RPMI7951 (cell line): ENCODE measurements at regions not wholly inside any gene's neighbourhood (a gene's known extent, or its start where the extent isn't known, plus 50 kb on each side); places are given as distances from the start of the nearest gene placed in this dataset.

Experiments
- DNase-seq: peaks from one replicate; pipeline ENCODE4 v3.0.0-alpha.2; 2012; ENCODE audit warnings: low read depth

- peak; percentile 26 for DNase-seq
Measured at GRCh38 chr2:234640657-234641056, 143.8 kb upstream of the ARL4C start.

- DNase-seq, result no peak
Measured at GRCh38 chr2:234638966-234639365, 142.1 kb upstream of the ARL4C start.

GRCh38 chr2:234635284-234635683 is 138.4 kb upstream of the ARL4C start:
- peak; percentile 22 for DNase-seq

- no peak for DNase-seq
Measured at GRCh38 chr2:234633581-234634230, 136.8 kb upstream of the ARL4C start.

GRCh38 chr2:234632527-234633391 is 135.9 kb upstream of the ARL4C start:
- DNase-seq, result peak; percentile 98

GRCh38 chr2:234631646-234632514 is 135.0 kb upstream of the ARL4C start:
- peak; percentile 29 for DNase-seq

GRCh38 chr2:234630801-234631261 is 133.9 kb upstream of the ARL4C start:
- DNase-seq, result peak; percentile 70

- no peak for DNase-seq
Measured at GRCh38 chr2:234629596-234629995, 132.7 kb upstream of the ARL4C start.

GRCh38 chr2:234628953-234629352 is 132.1 kb upstream of the ARL4C start:
- DNase-seq, result no peak

GRCh38 chr2:234627308-234627707 is 130.4 kb upstream of the ARL4C start:
- no peak for DNase-seq

- no peak for DNase-seq
Measured at GRCh38 chr2:234626566-234627130, 129.8 kb upstream of the ARL4C start.

- no peak for DNase-seq
Measured at GRCh38 chr2:234625626-234626250, 128.9 kb upstream of the ARL4C start.

- no peak for DNase-seq
Measured at GRCh38 chr2:234623521-234623991, 126.7 kb upstream of the ARL4C start.

GRCh38 chr2:234621120-234621519 is 124.2 kb upstream of the ARL4C start:
- DNase-seq, result no peak

GRCh38 chr2:234620018-234620417 is 123.1 kb upstream of the ARL4C start:
- no peak for DNase-seq

GRCh38 chr2:234615643-234616356 is 118.9 kb upstream of the ARL4C start:
- no peak for DNase-seq

- no peak for DNase-seq
Measured at GRCh38 chr2:234611209-234611608, 114.3 kb upstream of the ARL4C start.

- no peak for DNase-seq
Measured at GRCh38 chr2:234608946-234609345, 112.1 kb upstream of the ARL4C start.

- no peak for DNase-seq
Measured at GRCh38 chr2:234607691-234608090, 110.8 kb upstream of the ARL4C start.

GRCh38 chr2:234606896-234607295 is 110.0 kb upstream of the ARL4C start:
- peak; percentile 9 for DNase-seq
